ENCODE measurements at regions not wholly inside any gene's neighbourhood (a gene's known extent, or its start where the extent isn't known, plus 50 kb on each side); places are given as distances from the start of the nearest gene placed in this dataset.

- TF ChIP-seq, protein P1, sequence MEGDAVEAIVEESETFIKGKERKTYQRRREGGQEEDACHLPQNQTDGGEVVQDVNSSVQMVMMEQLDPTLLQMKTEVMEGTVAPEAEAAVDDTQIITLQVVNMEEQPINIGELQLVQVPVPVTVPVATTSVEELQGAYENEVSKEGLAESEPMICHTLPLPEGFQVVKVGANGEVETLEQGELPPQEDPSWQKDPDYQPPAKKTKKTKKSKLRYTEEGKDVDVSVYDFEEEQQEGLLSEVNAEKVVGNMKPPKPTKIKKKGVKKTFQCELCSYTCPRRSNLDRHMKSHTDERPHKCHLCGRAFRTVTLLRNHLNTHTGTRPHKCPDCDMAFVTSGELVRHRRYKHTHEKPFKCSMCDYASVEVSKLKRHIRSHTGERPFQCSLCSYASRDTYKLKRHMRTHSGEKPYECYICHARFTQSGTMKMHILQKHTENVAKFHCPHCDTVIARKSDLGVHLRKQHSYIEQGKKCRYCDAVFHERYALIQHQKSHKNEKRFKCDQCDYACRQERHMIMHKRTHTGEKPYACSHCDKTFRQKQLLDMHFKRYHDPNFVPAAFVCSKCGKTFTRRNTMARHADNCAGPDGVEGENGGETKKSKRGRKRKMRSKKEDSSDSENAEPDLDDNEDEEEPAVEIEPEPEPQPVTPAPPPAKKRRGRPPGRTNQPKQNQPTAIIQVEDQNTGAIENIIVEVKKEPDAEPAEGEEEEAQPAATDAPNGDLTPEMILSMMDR (IDR thresholded peaks at IDR 0.05) = no peak
- TF ChIP-seq POLR2A (IDR thresholded peaks at IDR 0.05) = no peak
These were observed 85.0 kb downstream of the FASTKD2 start for GRCh38 chr2:206850369-206850768.

Measured in body of pancreas (tissue), 4 donors.